VCaP (cell line): ENCODE measurements at regions not wholly inside any gene's neighbourhood (a gene's known extent, or its start where the extent isn't known, plus 50 kb on each side); places are given as distances from the start of the nearest gene placed in this dataset.

ENCODE experiments used
- H3K27ac ChIP-seq: fragments of 450-650 bp; 2 replicates; pipeline ENCODE4 v1.5.1; 2017
- TF ChIP-seq, protein P1 (sequence below): fragments of 450-650 bp; conservative IDR thresholded peaks from 2 replicates; pipeline ENCODE4 v1.5.1; 2017; ENCODE audit warnings: mild to moderate bottlenecking, moderate library complexity

DNA sequence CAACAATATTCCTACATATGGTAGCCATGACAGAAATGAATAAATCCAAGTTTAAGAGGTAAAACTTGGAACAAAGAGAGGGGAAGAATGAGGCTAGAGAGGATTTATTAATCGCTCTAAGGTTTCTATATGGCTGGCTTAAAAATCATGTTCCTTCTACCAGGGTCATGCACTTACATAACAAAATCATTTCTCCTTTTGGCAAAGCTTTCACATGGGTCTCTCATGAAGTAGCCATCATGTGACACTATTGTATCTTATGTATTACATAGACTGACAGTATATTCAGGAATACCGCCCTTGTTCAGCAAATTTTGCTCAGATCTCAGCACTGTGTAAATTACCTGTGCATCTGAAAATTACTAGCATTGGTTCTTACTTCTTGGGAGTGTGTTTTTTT, 1554.5 kb upstream of the SLC39A10 start:
- H3K27ac ChIP-seq: no peak overlapping the region
- TF ChIP-seq, protein P1, sequence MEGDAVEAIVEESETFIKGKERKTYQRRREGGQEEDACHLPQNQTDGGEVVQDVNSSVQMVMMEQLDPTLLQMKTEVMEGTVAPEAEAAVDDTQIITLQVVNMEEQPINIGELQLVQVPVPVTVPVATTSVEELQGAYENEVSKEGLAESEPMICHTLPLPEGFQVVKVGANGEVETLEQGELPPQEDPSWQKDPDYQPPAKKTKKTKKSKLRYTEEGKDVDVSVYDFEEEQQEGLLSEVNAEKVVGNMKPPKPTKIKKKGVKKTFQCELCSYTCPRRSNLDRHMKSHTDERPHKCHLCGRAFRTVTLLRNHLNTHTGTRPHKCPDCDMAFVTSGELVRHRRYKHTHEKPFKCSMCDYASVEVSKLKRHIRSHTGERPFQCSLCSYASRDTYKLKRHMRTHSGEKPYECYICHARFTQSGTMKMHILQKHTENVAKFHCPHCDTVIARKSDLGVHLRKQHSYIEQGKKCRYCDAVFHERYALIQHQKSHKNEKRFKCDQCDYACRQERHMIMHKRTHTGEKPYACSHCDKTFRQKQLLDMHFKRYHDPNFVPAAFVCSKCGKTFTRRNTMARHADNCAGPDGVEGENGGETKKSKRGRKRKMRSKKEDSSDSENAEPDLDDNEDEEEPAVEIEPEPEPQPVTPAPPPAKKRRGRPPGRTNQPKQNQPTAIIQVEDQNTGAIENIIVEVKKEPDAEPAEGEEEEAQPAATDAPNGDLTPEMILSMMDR: no peak

DNA sequence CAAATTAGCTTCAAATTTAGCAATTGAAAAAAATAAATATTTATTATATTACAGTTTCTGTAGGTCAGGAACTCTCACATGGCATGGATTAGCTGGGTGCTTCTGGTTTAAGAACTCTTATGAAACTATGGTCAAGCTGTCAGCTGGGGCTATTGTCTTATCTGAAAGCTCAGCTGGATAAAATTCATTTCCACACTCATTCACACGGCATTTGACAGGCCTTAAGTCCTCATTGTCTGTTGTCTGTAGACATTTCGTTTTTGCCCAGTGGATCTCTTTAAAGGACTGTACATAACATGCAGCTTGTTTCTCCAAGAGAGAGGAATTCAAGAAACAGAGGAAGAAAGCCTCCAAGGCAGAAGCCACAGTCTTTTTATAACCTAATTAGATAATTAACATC, 1556.8 kb upstream of the SLC39A10 start:
- H3K27ac ChIP-seq: no peak overlapping the region

DNA sequence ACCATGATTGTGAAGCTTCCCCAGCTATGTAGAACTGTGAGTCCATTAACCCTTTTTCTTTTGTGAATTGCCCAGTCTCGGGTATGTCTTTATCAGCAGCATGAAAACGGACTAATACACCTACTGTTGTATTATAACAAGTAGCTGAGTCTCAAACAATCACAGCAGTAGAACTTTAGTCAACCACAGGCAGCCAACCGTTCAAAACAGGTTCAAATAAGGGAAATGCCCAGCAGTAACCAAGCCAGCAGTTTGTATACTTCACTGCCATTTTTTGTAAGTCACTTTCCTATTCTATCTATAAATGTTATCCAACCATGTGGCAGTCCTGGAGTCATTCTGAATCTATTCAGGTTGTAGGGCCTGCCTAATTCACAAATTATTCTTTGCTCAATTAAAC, 1560.6 kb upstream of the SLC39A10 start:
- TF ChIP-seq, protein P1: no peak
- H3K27ac ChIP-seq: no peak overlapping the region

More for the DNA sequence above, 1556.8 kb upstream of the SLC39A10 start:
- TF ChIP-seq, protein P1: no peak

DNA sequence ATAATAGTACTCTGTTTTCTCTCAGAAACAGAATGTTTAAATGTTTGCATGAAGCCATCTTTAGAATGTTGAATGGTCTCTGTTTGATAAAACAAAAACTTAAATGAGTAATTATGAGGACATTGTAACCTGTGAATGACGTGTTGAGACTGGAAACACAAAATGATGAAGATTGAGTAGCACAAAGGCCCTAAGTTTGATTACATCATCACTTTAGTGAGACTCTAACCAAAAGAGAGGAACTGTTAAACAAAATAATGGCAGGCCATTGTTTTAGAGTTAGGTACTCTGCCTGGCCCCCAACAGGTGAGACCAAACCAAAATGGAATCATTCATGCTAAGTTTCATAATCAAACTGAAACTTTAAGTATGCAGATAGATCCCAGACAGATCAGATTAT, 1561.7 kb upstream of the SLC39A10 start:
- TF ChIP-seq, protein P1: no peak
- no peak overlapping the region for H3K27ac ChIP-seq

DNA sequence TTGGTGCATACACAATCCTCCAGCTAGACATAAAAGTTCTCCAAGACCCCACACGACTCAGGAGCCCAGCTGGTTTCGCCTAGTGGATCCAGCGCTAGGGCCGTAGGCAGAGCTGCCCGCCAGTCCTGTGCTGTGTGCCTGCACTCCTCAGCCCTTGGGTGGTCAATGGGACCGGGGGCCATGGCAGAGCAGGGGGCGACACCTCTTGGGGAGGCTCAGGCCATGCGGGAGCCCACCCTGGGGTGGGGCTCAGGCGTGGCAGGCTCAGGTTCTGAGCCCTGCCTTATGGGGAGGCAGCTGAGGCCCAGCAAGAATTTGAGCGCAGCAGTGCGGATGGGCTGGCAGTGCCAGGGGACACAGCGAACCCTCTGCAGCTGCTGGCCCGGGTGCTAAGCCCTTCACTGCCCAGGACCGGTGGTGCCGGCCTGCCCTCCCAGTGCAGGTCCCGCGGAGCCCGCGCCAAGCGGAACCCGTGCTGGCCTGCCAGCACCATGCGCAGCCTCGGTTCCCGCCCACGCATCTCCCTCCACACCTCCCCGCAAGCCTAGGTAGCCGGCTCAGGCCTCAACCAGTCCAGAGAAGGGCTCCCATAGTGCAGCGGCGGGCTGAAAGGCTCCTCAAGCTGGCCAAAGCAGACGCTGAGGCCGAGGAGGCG, 1566.6 kb upstream of the SLC39A10 start:
- TF ChIP-seq, protein P1: no peak
- no peak overlapping the region for H3K27ac ChIP-seq

DNA sequence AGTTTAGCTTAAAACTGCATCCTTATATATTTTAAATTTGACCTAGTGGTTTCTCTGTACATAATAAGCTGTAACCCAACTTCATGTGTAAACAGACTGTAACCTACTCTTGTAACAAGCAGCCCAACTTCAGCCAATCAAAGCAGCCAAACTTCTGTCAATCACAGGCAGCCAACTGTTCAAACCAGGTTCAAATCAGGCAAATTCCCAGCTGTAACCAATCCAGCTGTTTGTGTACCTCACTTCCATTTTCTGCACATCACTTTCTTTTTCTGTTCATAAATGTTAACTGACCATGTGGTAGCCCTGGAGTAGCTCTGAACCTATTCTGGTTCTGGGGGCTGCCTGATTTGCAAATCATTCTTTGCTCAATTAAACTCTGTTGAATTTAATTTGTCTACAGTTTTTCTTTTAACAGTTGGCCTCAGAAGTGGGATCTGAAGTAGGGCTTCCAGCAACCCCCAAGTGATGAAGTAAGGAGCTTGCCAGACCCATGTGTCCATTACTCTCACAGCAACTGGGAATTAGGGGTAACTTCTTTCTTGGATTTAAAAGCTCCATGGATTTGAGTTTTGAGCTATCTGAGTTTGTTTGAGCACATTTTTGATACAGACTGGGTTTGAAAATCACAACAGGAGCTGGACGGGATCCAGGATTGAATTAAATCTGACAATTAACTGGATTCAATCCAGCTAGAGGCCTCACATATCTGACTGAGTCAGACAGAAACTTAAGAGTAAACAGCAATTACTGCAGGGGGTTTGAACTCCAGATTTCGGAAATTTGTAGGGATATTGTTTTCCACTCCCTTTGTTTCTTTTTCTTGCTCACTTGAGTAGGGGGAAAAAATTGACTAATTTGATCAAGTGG, 1569.7 kb upstream of the SLC39A10 start:
- H3K27ac ChIP-seq: no peak overlapping the region
- TF ChIP-seq, protein P1: no peak

DNA sequence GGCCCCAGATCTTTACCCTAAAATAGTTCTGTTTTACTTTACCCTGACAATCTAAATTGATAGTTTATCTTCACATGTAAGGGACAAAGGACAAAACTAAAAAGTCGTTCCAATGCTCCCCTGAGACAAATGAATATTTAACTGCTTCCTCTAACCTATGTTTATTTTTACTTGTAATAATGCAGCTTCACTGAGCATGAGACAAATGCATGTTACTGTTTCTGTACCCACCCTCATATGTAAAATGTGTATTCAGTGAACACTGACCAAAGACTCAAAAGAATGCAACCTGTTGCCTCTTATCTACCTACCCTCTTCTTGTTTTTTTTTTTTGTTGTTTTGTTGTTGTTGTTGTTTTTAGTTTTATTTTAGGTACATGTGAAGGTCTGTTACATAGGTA, 1570.9 kb upstream of the SLC39A10 start:
- H3K27ac ChIP-seq: no peak overlapping the region
- TF ChIP-seq, protein P1: no peak
